ENCODE measurements at regions not wholly inside any gene's neighbourhood (a gene's known extent, or its start where the extent isn't known, plus 50 kb on each side); places are given as distances from the start of the nearest gene placed in this dataset.

DNA sequence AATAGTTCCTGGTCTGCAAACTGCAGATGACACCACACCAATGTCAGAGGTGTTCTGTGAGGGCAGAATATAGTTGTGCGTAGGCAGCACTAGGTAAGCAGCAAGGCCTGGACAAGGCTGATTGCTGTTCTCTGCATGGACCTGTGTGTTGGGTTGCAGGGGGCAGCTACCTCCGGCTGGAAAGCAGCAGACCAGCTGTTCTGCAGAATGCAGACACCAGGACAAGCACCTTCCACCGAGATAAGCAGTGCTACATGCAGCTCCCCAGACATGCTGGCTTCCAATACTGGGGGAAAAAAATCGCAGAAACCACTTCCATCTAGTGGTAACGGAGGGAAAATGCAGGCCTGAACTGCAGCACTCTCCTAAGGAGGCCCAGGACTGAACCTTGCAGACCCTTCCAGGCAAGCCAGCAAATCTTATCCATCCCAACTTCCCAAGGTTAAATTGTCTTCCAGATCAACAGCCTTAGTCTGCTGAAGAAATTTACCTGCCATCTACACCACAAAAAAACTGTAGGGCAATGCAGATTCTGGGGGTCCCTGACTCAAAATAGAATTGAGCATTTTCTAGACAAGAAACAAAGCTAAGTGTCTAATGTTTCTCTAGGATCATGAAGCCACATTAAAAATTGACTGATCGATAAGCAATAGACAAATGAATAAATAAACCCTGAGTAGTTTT is 50.5 kb upstream of the COBL start:
- WGBS: 37% methylated on average over 6 of the region's 6 CpGs
- Histone ChIP-seq H3K36me3 (ENCODE audit: control insufficient read depth in 2 of 2, insufficient read depth in 2 of 2, low read length in 1 of 2) (no peaks in the 10 kb centered on the region), H3K4me1 (ENCODE audit: control insufficient read depth in 2 of 2, insufficient read depth in 2 of 2, low read length in 2 of 2) (no peaks in the 10 kb centered on the region), H3K27me3 (ENCODE audit: control insufficient read depth in 2 of 2, insufficient read depth in 1 of 2, low read length in 1 of 2) (no peaks in the 10 kb centered on the region), H3K4me3 (ENCODE audit: low read length in 2 of 2) (no peak overlapping the region), H3K9me3 (ENCODE audit: control insufficient read depth in 2 of 2, insufficient read depth in 1 of 2, low read length in 1 of 2) (no peaks in the 10 kb centered on the region), H3K27ac (ENCODE audit: low read depth in 1 of 2, low read length in 1 of 2) (no peak overlapping the region)
- DNase-seq (ENCODE audit: low read depth in 6 of 9, low spot score in 9 of 9): peak in 3 of 9 donors; percentile 10 to 38 (median 16)

Measured in thymus (tissue), 11 donors.